SU-DHL-6 (cell line): ENCODE measurements at regions not wholly inside any gene's neighbourhood (a gene's known extent, or its start where the extent isn't known, plus 50 kb on each side); places are given as distances from the start of the nearest gene placed in this dataset.

Experiments used
- H2AFZ ChIP-seq: fragments of 200-600 bp; sonication (generic); 2 replicates; pipeline ENCODE4 v1.6.1; 2014; ENCODE audit warnings: low read depth, mild to moderate bottlenecking, moderate library complexity, mixed read lengths, antibody characterized with exemption, low read length; ENCODE audit not compliant: severe bottlenecking
- H3F3A ChIP-seq: fragments of 200-600 bp; shearing (Covaris generic); 2 replicates; pipeline ENCODE4 v1.6.0; 2016; ENCODE audit warnings: antibody characterized with exemption, mild to moderate bottlenecking; ENCODE audit not compliant: insufficient read depth
- H3K27ac ChIP-seq: fragments of 200-600 bp; sonication (generic); 2 replicates; pipeline ENCODE4 v1.5.1; 2016; ENCODE audit warnings: low read depth, mild to moderate bottlenecking, low read length, moderate library complexity, mixed read lengths
- H3K27me3 ChIP-seq: fragments of 200-600 bp; sonication (generic), shearing (Covaris generic); 2 replicates; pipeline ENCODE4 v1.6.0; 2014; ENCODE audit warnings: mild to moderate bottlenecking, low read length
- H3K36me3 ChIP-seq: fragments of 200-600 bp; sonication (generic); 2 replicates; pipeline ENCODE4 v1.6.1; 2014; ENCODE audit warnings: mild to moderate bottlenecking, low read length, mixed read lengths
- H3K4me2 ChIP-seq: fragments of 300-600, 200-600 bp; shearing (Covaris generic), sonication (generic); 2 replicates; pipeline ENCODE4 v1.6.0; 2014; ENCODE audit warnings: low read length, low read depth, mild to moderate bottlenecking; ENCODE audit not compliant: poor library complexity, severe bottlenecking
- H3K4me3 ChIP-seq: fragments of 200-600 bp; sonication (generic); 2 replicates; pipeline ENCODE4 v1.5.1; 2014; ENCODE audit warnings: antibody characterized with exemption, low read length, mild to moderate bottlenecking, mixed read lengths; ENCODE audit not compliant: insufficient read depth, poor library complexity, severe bottlenecking
- H3K79me2 ChIP-seq: fragments of 200-600 bp; sonication (generic); 2 replicates; pipeline ENCODE4 v1.6.1; 2014; ENCODE audit warnings: mild to moderate bottlenecking, low read length, moderate library complexity; ENCODE audit not compliant: insufficient read depth
- H3K9ac ChIP-seq: fragments of 200-600 bp; sonication (generic); 2 replicates; pipeline ENCODE4 v1.7.0; 2014; ENCODE audit warnings: mild to moderate bottlenecking, low read length
- H3K9me2 ChIP-seq: fragments of 200-600 bp; sonication (generic); replicated peaks from 2 replicates; pipeline ENCODE4 v1.6.1; 2014; ENCODE audit warnings: low read length; ENCODE audit not compliant: insufficient read depth
- H3K9me3 ChIP-seq: fragments of 200-600 bp; sonication (generic); 2 replicates; pipeline ENCODE4 v1.6.1; 2014; ENCODE audit warnings: low read length, mixed read lengths; ENCODE audit not compliant: insufficient read depth
- H4K20me1 ChIP-seq: fragments of 200-600 bp; sonication (generic); 2 replicates; pipeline ENCODE4 v1.6.1; 2014; ENCODE audit warnings: low read depth, mild to moderate bottlenecking, antibody characterized with exemption, low read length, moderate library complexity, mixed read lengths
- CTCF ChIP-seq: fragments of 200-600 bp; sonication (generic); IDR thresholded peaks from one replicate; pipeline ENCODE4 v1.5.1; 2017; ENCODE audit warnings: antibody characterized with exemption, mild to moderate bottlenecking, low read length, moderate library complexity; ENCODE audit not compliant: insufficient read depth, poor library complexity, severe bottlenecking
- EZH2phosphoT487 ChIP-seq: fragments of 200-600 bp; sonication (generic), shearing (Covaris generic); conservative IDR thresholded peaks from 2 replicates; pipeline ENCODE4 v1.6.1; 2018; ENCODE audit warnings: mild to moderate bottlenecking, antibody characterized with exemption, low read length, moderate library complexity, mixed read lengths

GRCh38 chr1:83735526-83735925 is 263.4 kb downstream of the TTLL7 start:
- no peaks in the 10 kb centered on the region for H4K20me1 ChIP-seq
- H3K9ac ChIP-seq, result no peak overlapping the region
- H3K9me2 ChIP-seq, result no peaks in the 10 kb centered on the region
- H3K36me3 ChIP-seq, result no peaks in the 10 kb centered on the region
- no peaks in the 10 kb centered on the region for H3F3A ChIP-seq
- H2AFZ ChIP-seq, result no peak overlapping the region
- H3K27ac ChIP-seq, result no peak overlapping the region
- H3K9me3 ChIP-seq, result no peaks in the 10 kb centered on the region
- no peak overlapping the region for H3K4me2 ChIP-seq
- TF ChIP-seq CTCF (no peak), EZH2phosphoT487 (no peak)
- H3K27me3 ChIP-seq, result no peaks in the 10 kb centered on the region
- H3K79me2 ChIP-seq, result no peaks in the 10 kb centered on the region
- H3K4me3 ChIP-seq, result no peak overlapping the region

- H3K4me3 ChIP-seq, result no peak overlapping the region
- no peaks in the 10 kb centered on the region for H3K27me3 ChIP-seq
- H3K4me2 ChIP-seq, result no peak overlapping the region
- no peaks in the 10 kb centered on the region for H4K20me1 ChIP-seq
- no peaks in the 10 kb centered on the region for H3K9me2 ChIP-seq
- H3K36me3 ChIP-seq, result no peaks in the 10 kb centered on the region
- H3F3A ChIP-seq, result no peaks in the 10 kb centered on the region
- no peak overlapping the region for H3K9ac ChIP-seq
- no peaks in the 10 kb centered on the region for H3K79me2 ChIP-seq
- no peaks in the 10 kb centered on the region for H3K9me3 ChIP-seq
- TF ChIP-seq CTCF (no peak), EZH2phosphoT487 (no peak)
- no peak overlapping the region for H2AFZ ChIP-seq
- H3K27ac ChIP-seq, result no peak overlapping the region
Observed at GRCh38 chr1:83734420-83734819, 264.5 kb downstream of the TTLL7 start.

GRCh38 chr1:83725735-83726360 is 273.1 kb downstream of the TTLL7 start:
- Histone ChIP-seq H3K36me3 (no peaks in the 10 kb centered on the region), H3K4me2 (no peak overlapping the region), H4K20me1 (no peaks in the 10 kb centered on the region), H3F3A (no peaks in the 10 kb centered on the region), H3K9me3 (no peaks in the 10 kb centered on the region), H3K27me3 (no peaks in the 10 kb centered on the region), H3K9me2 (no peaks in the 10 kb centered on the region), H2AFZ (no peak overlapping the region), H3K79me2 (no peaks in the 10 kb centered on the region), H3K27ac (no peak overlapping the region), H3K4me3 (no peak overlapping the region), H3K9ac (no peak overlapping the region)
- TF ChIP-seq CTCF, result no peak
- TF ChIP-seq EZH2phosphoT487, result no peak
